B cell (primary cell): ENCODE measurements at regions not wholly inside any gene's neighbourhood (a gene's known extent, or its start where the extent isn't known, plus 50 kb on each side); places are given as distances from the start of the nearest gene placed in this dataset.

Source experiments
- CTCF ChIP-seq: fragments of 200-600 bp; IDR thresholded peaks from one replicate; pipeline ENCODE4 v1.8.0; 2022; ENCODE audit warnings: antibody characterized with exemption, mild to moderate bottlenecking
- EZH2 ChIP-seq: IDR thresholded peaks from 2 replicates; pipeline ENCODE4 v1.6.1; 2012; ENCODE audit warnings: borderline replicate concordance, low read depth, mild to moderate bottlenecking, moderate library complexity, low read length; ENCODE audit not compliant: insufficient read depth, poor library complexity, severe bottlenecking

- TF ChIP-seq EZH2, result no peak
- TF ChIP-seq CTCF, result no peak
Observed at GRCh38 chr13:60973529-60973928, 442.1 kb downstream of the PCDH20 start.
